ENCODE measurements at regions not wholly inside any gene's neighbourhood (a gene's known extent, or its start where the extent isn't known, plus 50 kb on each side); places are given as distances from the start of the nearest gene placed in this dataset.

GRCh38 chrX:104315555-104315954 is 60.8 kb upstream of the ESX1 start:
- TF ChIP-seq ZBTB1 (CRISPR knock-in tag; IDR thresholded peaks at IDR 0.05; ENCODE audit: borderline replicate concordance, low read depth) (no peak), NFE2 (IDR thresholded peaks at IDR 0.05; ENCODE audit: low read depth) (no peak), POLR2AphosphoS5 (IDR thresholded peaks at IDR 0.05; ENCODE audit: control insufficient read depth, insufficient read depth, low read depth, low read length) (no peak)

Measured in K562 (cell line).